D721Med (cell line): ENCODE measurements at regions not wholly inside any gene's neighbourhood (a gene's known extent, or its start where the extent isn't known, plus 50 kb on each side); places are given as distances from the start of the nearest gene placed in this dataset.
"Not testable (repeated sequence)": the region's sequence is repeated elsewhere in the genome, so short reads cannot be mapped to it uniquely, and the experiment has no call there.

Experiments used
- DNase-seq: peaks from one replicate; pipeline ENCODE4 v3.0.0; 2011; ENCODE audit warnings: low spot score; ENCODE audit not compliant: insufficient read length
- FAIRE-seq: peaks from 2 replicates; lab custom pipeline; 2011; peaks lifted over from hg19 to GRCh38; lab: Jason Lieb, UNC
- TF ChIP-seq, protein P1 (sequence below): IDR thresholded peaks from 2 replicates; pipeline ENCODE4 v1.5.1; 2012; ENCODE audit warnings: mild to moderate bottlenecking, control low read depth; ENCODE audit not compliant: insufficient read depth; ENCODE audit errors: missing control alignments

DNA sequence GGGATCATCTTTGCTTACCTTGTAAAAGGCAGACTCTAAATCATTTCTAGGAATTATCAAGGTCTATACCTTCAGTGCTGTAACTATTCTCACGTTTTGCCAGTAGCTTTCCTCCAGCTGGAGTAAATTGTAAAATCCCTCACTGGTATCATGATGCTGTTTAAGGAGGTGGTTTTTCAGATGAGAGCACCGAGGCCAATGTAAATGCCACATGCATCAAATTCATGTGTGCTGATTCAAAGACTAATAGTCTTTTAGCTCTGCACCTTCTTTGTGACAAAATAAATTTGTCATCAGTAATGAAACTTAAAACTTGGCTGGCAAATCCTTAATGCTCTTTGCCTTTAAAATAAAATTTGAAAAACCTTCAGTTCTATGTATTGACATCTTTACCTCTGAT, 503.8 kb downstream of the SETD4 start:
- FAIRE-seq, result no peak
- TF ChIP-seq, protein P1, sequence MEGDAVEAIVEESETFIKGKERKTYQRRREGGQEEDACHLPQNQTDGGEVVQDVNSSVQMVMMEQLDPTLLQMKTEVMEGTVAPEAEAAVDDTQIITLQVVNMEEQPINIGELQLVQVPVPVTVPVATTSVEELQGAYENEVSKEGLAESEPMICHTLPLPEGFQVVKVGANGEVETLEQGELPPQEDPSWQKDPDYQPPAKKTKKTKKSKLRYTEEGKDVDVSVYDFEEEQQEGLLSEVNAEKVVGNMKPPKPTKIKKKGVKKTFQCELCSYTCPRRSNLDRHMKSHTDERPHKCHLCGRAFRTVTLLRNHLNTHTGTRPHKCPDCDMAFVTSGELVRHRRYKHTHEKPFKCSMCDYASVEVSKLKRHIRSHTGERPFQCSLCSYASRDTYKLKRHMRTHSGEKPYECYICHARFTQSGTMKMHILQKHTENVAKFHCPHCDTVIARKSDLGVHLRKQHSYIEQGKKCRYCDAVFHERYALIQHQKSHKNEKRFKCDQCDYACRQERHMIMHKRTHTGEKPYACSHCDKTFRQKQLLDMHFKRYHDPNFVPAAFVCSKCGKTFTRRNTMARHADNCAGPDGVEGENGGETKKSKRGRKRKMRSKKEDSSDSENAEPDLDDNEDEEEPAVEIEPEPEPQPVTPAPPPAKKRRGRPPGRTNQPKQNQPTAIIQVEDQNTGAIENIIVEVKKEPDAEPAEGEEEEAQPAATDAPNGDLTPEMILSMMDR, result no peak

DNA sequence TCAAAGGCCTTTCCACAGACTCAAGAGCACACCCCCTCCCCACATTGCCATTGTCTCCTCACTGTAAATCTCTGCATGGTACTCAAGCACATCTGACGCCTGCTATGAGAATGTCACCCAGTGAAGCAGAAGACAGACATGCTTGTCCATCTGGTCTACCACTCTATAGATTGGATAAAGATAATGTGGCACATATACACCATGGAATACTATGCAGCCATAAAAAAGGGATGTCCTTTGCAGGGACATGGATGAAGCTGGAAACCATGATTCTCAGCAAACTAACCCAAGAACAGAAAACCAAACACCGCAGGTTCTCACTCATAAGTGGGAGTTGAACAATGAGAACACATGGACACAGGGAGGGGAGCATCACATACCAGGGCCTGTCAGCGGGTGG, 503.4 kb upstream of the RUNX1 start:
- not testable (repeated sequence) for FAIRE-seq

More for the DNA sequence above, 503.8 kb downstream of the SETD4 start:
- DNase-seq, result no peak

DNA sequence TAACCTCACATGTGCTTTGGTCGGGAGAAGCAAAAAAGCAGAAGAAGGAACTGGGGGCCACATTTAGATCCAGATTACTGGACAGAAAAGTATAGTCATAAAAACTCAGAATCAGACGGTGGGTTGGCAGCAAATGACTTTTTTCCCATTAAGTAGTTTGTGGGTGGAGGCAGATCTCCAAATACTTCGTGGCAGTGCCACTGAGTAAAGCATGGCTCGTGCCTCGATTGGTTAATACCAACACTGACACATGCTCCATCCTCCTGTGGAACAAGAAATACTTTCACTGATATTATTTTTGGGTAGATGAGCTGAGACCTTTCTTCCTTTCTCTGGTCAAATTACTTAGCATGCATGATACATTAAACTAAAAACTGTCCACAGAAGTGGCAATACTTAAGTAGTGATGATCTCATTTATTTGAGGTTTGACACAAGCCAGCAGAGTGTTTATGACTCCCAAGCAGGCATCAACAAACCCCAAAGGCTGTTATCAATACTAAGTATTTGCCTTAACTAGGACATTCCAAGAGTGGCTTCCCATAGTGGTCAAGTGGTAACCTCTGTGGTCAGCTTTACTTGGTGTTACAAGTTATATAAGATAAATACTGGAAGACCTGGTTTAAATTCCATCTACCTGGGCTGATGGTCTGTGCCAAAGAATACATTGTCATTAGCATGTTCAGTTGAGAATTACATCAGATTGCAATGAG, 500.0 kb upstream of the RUNX1 start:
- DNase-seq, result no peak
- TF ChIP-seq, protein P1, result no peak
- no peak for FAIRE-seq

More for the DNA sequence above, 503.4 kb upstream of the RUNX1 start:
- not testable (repeated sequence) for DNase-seq

DNA sequence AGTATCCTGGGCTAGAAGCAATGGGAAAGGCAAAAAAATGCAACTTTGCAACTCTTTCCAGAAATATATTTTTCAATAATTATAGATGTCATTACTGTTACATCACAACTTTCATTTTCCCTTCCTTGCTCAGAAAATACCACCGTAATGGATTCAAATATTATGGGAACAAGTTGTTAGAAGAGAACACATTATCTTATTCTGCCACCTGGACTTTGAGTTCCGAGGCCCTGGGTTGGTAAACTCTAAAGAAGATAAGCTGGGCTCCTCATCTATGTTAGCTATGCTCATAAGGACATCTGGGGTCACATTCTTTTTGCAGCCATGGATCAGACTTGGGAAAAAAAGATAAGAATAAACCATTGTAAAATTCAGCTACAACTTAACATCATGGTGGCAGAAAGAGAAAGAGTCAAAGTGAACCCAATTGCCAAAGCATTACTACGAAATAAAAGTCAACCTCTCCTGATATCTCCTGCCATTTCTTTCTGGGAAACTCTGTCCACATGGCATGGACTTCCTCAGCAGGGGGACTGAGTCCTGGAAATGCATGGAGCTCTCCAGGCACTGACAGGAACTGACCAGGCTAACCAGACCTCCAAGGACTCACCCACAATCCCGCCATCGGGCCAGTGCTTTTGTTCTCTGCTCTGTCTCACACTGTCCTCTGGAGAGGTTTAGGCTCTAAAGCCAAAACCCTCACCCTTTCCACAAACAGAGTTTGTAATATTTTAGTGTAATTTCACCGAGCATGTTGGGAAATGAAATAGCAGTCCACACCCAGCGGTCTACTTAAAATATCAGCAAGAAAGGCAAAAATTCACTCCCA, 499.1 kb upstream of the RUNX1 start:
- TF ChIP-seq, protein P1, result no peak
- DNase-seq (no peak), FAIRE-seq (no peak)

DNA sequence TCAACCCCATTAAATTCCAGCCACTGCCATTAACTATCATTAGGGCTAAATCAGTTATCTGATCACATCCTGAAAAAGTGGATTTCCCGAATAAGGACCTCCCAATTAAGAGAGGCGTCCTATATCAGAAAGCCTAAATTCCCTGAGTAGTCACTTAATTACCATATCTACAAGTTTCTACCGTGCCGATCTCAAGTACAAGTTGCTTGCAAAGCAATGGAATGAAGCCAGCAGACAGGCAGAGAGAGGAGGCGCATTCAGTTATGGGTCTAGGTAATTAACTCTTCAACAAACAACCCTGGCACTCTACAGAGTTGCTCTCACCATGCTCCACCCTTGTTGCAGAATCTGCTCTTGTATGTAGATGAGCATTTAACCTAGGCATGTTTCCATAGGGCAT, 494.6 kb upstream of the RUNX1 start:
- TF ChIP-seq, protein P1, result no peak
- FAIRE-seq, result no peak

DNA sequence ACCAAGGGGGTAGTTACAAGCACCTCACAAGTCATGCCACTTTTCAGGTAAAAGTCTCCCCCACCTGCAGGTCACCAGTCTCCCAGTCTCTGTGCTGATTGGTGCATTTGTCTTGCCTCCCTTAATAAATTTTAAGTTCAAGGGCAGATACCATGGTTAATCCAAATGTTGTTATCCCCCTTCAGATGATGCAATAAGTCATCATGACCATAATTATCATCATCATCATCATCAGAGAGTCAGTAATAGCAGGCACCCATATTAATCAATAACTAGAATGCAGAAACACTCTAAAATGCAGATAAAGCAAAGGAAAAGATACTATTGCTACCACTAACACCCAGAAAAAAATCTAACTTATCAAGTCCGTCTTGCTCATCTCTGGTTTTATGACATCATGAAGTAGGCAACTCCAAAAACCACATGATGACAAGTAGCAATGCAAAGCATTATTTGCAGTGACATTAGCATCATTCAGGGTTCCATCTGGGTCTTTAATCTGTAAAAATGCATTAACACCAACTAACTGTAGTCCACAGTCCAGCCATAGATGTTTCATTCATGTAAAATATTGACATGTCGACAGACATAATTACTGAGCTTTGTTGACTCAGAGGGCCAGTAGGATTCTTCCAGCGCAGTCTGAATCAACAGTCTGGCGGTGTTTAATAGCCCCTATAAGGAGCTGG, 492.0 kb upstream of the RUNX1 start:
- DNase-seq (no peak), FAIRE-seq (no peak)
- TF ChIP-seq, protein P1, result no peak

More for the DNA sequence above, 494.6 kb upstream of the RUNX1 start:
- no peak for DNase-seq

DNA sequence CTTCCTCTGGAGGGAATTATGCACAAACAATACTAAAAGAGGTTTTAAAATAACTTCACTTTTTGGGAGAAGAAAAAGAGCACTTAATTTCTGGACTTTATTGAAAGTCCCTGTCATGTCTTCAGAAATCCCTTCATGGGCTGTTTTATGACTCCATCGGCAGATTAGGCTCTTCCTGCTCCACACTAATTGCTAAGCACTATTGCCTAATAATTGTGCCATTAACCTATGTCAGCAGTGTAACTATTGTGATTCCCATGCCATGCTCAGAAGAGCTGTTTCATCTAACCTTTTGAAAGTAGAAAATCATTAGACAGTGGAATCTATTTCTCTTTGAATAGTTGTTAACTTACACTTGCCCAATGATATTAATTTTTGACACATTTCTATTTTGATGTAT, 489.3 kb upstream of the RUNX1 start:
- TF ChIP-seq, protein P1, result no peak
- DNase-seq (no peak), FAIRE-seq (no peak)
